ENCODE measurements at regions not wholly inside any gene's neighbourhood (a gene's known extent, or its start where the extent isn't known, plus 50 kb on each side); places are given as distances from the start of the nearest gene placed in this dataset.

- TF ChIP-seq EZH2phosphoT487 (IDR thresholded peaks at IDR 0.05; ENCODE audit: borderline replicate concordance, low read depth, low read length): no peak
- no peak for TF ChIP-seq CTCF (conservative IDR thresholded peaks at IDR 0.05; ENCODE audit: low read length)
Measured at GRCh38 chr12:61098031-61098580, 1162.1 kb upstream of the USP15 start.

Measured in OCI-LY7 (cell line).